K562 (cell line): ENCODE measurements at regions not wholly inside any gene's neighbourhood (a gene's known extent, or its start where the extent isn't known, plus 50 kb on each side); places are given as distances from the start of the nearest gene placed in this dataset.

Source experiments
- ATAC-seq: fragments of 200-7000 bp; cut with Tn5 transposase; 3 replicates; pipeline ENCODE4 v1.9.1; 2020; ENCODE audit warnings: moderate library complexity
- BruUV-seq: library from RNA; stranded (reverse); fragments of 400-500 nt; replicated peaks from 2 replicates; lab custom pipeline; 2021; lab: Mats Ljungman, UMichigan
- CTCF ChIA-PET: fragments of 300-600 bp; formaldehyde crosslinking; extraction: SDS; loops from one replicate; lab custom pipeline; 2021; ENCODE audit warnings: low intra/inter-chr PET ratio; lab: Yijun Ruan, JAX
- POLR2A ChIA-PET: fragments of 300-600, 350-650 bp; sonication (Branson Sonifier 250); formaldehyde crosslinking; extraction: SDS; loops from one replicate; lab custom pipeline; 2021; ENCODE audit warnings: antibody characterized with exemption, inconsistent platforms; lab: Yijun Ruan, JAX
- DNase-seq, 4 experiments: peaks; one replicate each; pipeline versions ENCODE4 v3.0.0 to v3.0.0-alpha.2; 2011 to 2018; ENCODE audit warnings: low spot score in 3 of 4, mixed read lengths in 3 of 4; ENCODE audit errors: extremely low read depth in 1 of 4
- FAIRE-seq: peaks from 2 replicates; lab custom pipeline; 2011; peaks lifted over from hg19 to GRCh38; lab: Jason Lieb, UNC
- H2AFZ ChIP-seq: 2 replicates; pipeline ENCODE4 v1.6.0; 2011; ENCODE audit warnings: low read depth, low read length, control low read depth, inconsistent platforms
- H3K27ac ChIP-seq: fragments of 200-600 bp; 3 replicates; pipeline ENCODE4 v1.8.0; 2011; ENCODE audit warnings: low read depth, mild to moderate bottlenecking, control low read depth, inconsistent platforms, low read length, moderate library complexity, mixed read lengths; ENCODE audit errors: extremely low read depth
- H3K27me3 ChIP-seq, 2 experiments: fragments of 300-600 bp in 1 of 2; 2 replicates in 1 of 2; 3 replicates in 1 of 2; pipeline versions ENCODE4 v1.6.0 to v1.8.0; 2011; ENCODE audit warnings: inconsistent platforms in 2 of 2, low read length in 2 of 2, mild to moderate bottlenecking in 1 of 2, mixed read lengths in 1 of 2, moderate library complexity in 1 of 2; ENCODE audit not compliant: control insufficient read depth in 2 of 2, insufficient read depth in 2 of 2
- H3K36me3 ChIP-seq: fragments of 300-600 bp; 3 replicates; pipeline ENCODE4 v1.8.0; 2011; ENCODE audit warnings: mild to moderate bottlenecking, low read length, inconsistent platforms; ENCODE audit not compliant: control insufficient read depth, insufficient read depth
- H3K4me1 ChIP-seq, 2 experiments: fragments of 200-600 bp in 1 of 2; replicated peaks in 1 of 2; 2 replicates in 1 of 2; 3 replicates in 1 of 2; pipeline versions ENCODE4 v1.5.1 to v1.8.0; 2011; ENCODE audit warnings: inconsistent platforms in 2 of 2, low read length in 2 of 2, mild to moderate bottlenecking in 1 of 2, mixed read lengths in 1 of 2, moderate library complexity in 1 of 2; ENCODE audit not compliant: control insufficient read depth in 2 of 2, insufficient read depth in 2 of 2
- H3K4me2 ChIP-seq: 2 replicates; pipeline ENCODE4 v1.6.1; 2011; ENCODE audit warnings: low read length, control low read depth, inconsistent platforms, mixed read lengths; ENCODE audit not compliant: insufficient read depth
- H3K4me3 ChIP-seq: fragments of 200-600 bp; sonication (generic), shearing (Covaris generic); 2 replicates; pipeline ENCODE4 v1.5.1; 2016; ENCODE audit warnings: control low read depth, inconsistent platforms
- H3K79me2 ChIP-seq: fragments of 200-600 bp; 3 replicates; pipeline ENCODE4 v1.8.0; 2011; ENCODE audit warnings: low read length, inconsistent platforms; ENCODE audit not compliant: control insufficient read depth, insufficient read depth
- H3K9ac ChIP-seq, 2 experiments: 2 replicates each; pipeline versions ENCODE4 v1.6.0 to v1.6.1; 2011; ENCODE audit warnings: low read depth in 2 of 2, low read length in 2 of 2, control low read depth in 1 of 2, inconsistent platforms in 1 of 2, mild to moderate bottlenecking in 1 of 2, mixed read lengths in 1 of 2; ENCODE audit not compliant: insufficient read depth in 1 of 2
- H3K9me1 ChIP-seq: one replicate; pipeline ENCODE4 v1.6.0; 2011; ENCODE audit warnings: inconsistent platforms, mild to moderate bottlenecking, low read length, moderate library complexity; ENCODE audit not compliant: control insufficient read depth, insufficient read depth
- H3K9me3 ChIP-seq: replicated peaks from 2 replicates; pipeline ENCODE4 v1.5.1; 2011; ENCODE audit warnings: low read depth, low read length, inconsistent platforms; ENCODE audit not compliant: control insufficient read depth, insufficient read depth
- H4K20me1 ChIP-seq: replicated peaks from 2 replicates; pipeline ENCODE4 v1.6.1; 2011; ENCODE audit warnings: low read length, inconsistent platforms, mixed read lengths; ENCODE audit not compliant: control insufficient read depth, insufficient read depth
- BRCA1 ChIP-seq, 2 experiments: fragments of 450-650 bp in 1 of 2; sonication (generic) in 1 of 2; formaldehyde crosslinking in 1 of 2; IDR thresholded peaks; 2 replicates each; pipeline versions ENCODE4 v1.5.0 to v1.6.1; 2017 to 2020; ENCODE audit warnings: mild to moderate bottlenecking in 1 of 2, missing genetic modification reagents in 1 of 2
- ELF1 ChIP-seq: fragments of 200-800 bp; sonication (Bioruptor generic); IDR thresholded peaks from 2 replicates; pipeline ENCODE4 v1.6.1; 2016; ENCODE audit warnings: missing genetic modification characterization, missing compliant biosample characterization
- ERF ChIP-seq: fragments of 450-650 bp; formaldehyde crosslinking; IDR thresholded peaks from 2 replicates; pipeline ENCODE4 v1.4.0; 2020; ENCODE audit warnings: mild to moderate bottlenecking, mixed read lengths
- FOXJ2 ChIP-seq: fragments of 200-800 bp; sonication (Bioruptor generic); IDR thresholded peaks from 2 replicates; pipeline ENCODE4 v1.6.1; 2016; ENCODE audit warnings: missing genetic modification characterization, missing compliant biosample characterization
- ILF3 ChIP-seq: fragments of 450-650 bp; IDR thresholded peaks from 2 replicates; pipeline ENCODE4 v1.6.1; 2018; ENCODE audit warnings: antibody characterized with exemption, mild to moderate bottlenecking, moderate library complexity, borderline replicate concordance
- KLF6 ChIP-seq: fragments of 250-450 bp; sonication (Bioruptor Pico); IDR thresholded peaks from 2 replicates; pipeline ENCODE4 v1.4.0; 2020; ENCODE audit warnings: mild to moderate bottlenecking, moderate library complexity, borderline replicate concordance
- NONO ChIP-seq, 2 experiments: fragments of 200-400 bp in 1 of 2; fragments of 450-650 bp in 1 of 2; formaldehyde crosslinking in 1 of 2; IDR thresholded peaks; 2 replicates each; pipeline ENCODE4 v1.6.1; 2017; ENCODE audit warnings: low read depth in 2 of 2, mild to moderate bottlenecking in 2 of 2, moderate library complexity in 2 of 2, low read length in 1 of 2
- WGBS: fragments of 100-300 bp; shearing (Covaris generic); methylation state at CpG from one replicate; pipeline ENCODE4 v1.1.6; 2016; ENCODE audit warnings: low coverage, mixed read lengths; ENCODE audit not compliant: insufficient coverage; ENCODE audit errors: missing lambda C conversion rate; 5-methylcytosine and 5-hydroxymethylcytosine counted together
- in situ Hi-C: fragments of 300-500 bp; cut with MboI; formaldehyde crosslinking; loops from 4 replicates; pipeline ENCODE4 v1.15.0; 2018; ENCODE audit warnings: inconsistent platforms, mixed read lengths
- intact Hi-C: fragments of 100-400 bp; cut with micrococcal nuclease; formaldehyde crosslinking; loops from 2 replicates; pipeline ENCODE4 v1.14.2; 2022
- TF ChIP-seq, protein P1 (sequence below): fragments of 450-650 bp; formaldehyde crosslinking; IDR thresholded peaks from 2 replicates; pipeline ENCODE4 v1.4.0; 2020; ENCODE audit warnings: mild to moderate bottlenecking, mixed read lengths
- TF ChIP-seq, protein P2 (sequence below): fragments of 450-650 bp; IDR thresholded peaks from 2 replicates; pipeline ENCODE4 v1.7.0; 2016; ENCODE audit warnings: borderline replicate concordance
- TF ChIP-seq, protein P3 (sequence below): fragments of 450-650 bp; IDR thresholded peaks from 2 replicates; pipeline ENCODE4 v1.6.1; 2017; ENCODE audit warnings: antibody characterized with exemption, mild to moderate bottlenecking
- TF ChIP-seq, protein P4 (sequence below): sonication (generic); formaldehyde crosslinking; IDR thresholded peaks from 2 replicates; pipeline ENCODE4 v1.5.0; 2020; ENCODE audit warnings: missing genetic modification reagents
- TF ChIP-seq, protein P5 (sequence below), 2 experiments: IDR thresholded peaks; 2 replicates each; pipeline ENCODE4 v1.6.1; 2011; ENCODE audit warnings: borderline replicate concordance in 1 of 2, control low read depth in 1 of 2, low read depth in 1 of 2, low read length in 1 of 2, mild to moderate bottlenecking in 1 of 2, mixed read lengths in 1 of 2, moderate library complexity in 1 of 2; ENCODE audit not compliant: insufficient read depth in 1 of 2, insufficient read length in 1 of 2, poor library complexity in 1 of 2, severe bottlenecking in 1 of 2; ENCODE audit errors: extremely low read depth in 1 of 2

DNA sequence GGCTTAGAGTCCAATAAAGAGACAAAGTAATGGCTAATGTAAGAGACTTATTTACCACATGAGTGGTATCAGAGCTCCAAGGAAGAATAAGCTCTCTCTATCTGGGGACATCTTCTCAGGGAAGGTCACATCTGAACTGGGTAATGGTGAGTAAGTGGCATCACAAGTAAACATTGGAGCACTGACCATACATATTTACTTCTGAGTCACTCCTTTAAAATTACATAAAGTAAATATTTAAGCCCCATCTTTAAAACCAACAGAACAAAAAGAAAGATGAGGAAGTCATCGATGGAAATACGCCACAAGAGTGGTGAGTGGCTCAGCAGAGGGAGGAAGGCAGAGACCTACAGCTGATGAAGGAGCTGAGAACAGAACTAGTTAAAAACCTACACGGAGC is 159.9 kb downstream of the DUSP6 start:
- WGBS, result 6% methylated on average over 3 of the region's 3 CpGs
- Histone ChIP-seq H4K20me1 (no peaks in the 10 kb centered on the region), H3K9ac (no peak overlapping the region), H2AFZ (no peak overlapping the region), H3K27ac (no peak overlapping the region), H3K9me3 (0 out of 2 replicates have a peak, but pooled peaks cover 2% of the 10 kb centered on the region), H3K79me2 (no peaks in the 10 kb centered on the region), H3K27me3 (no peaks in the 10 kb centered on the region), H3K9me1 (no peaks in the 10 kb centered on the region), H3K4me2 (no peak overlapping the region), H3K36me3 (no peaks in the 10 kb centered on the region), H3K4me1 (no peaks in the 10 kb centered on the region), H3K4me3 (no peak overlapping the region)
- FAIRE-seq, result no peak
- BruUV-seq, result no TSS peak
- ATAC-seq, result no peak
- no peak for DNase-seq
- intact Hi-C loops (no loop called here), in situ Hi-C loops (no loop called here)
- POLR2A ChIA-PET, result no interaction called here
- CTCF ChIA-PET, result no interaction called here
- no peak for TF ChIP-seq KLF6 (CRISPR knock-in tag)
- TF ChIP-seq, protein P1, sequence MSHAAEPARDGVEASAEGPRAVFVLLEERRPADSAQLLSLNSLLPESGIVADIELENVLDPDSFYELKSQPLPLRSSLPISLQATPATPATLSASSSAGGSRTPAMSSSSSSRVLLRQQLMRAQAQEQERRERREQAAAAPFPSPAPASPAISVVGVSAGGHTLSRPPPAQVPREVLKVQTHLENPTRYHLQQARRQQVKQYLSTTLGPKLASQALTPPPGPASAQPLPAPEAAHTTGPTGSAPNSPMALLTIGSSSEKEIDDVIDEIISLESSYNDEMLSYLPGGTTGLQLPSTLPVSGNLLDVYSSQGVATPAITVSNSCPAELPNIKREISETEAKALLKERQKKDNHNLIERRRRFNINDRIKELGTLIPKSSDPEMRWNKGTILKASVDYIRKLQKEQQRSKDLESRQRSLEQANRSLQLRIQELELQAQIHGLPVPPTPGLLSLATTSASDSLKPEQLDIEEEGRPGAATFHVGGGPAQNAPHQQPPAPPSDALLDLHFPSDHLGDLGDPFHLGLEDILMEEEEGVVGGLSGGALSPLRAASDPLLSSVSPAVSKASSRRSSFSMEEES (CRISPR knock-in tag), result no peak
- TF ChIP-seq NONO (IDR thresholded peaks at IDR 0.05; ENCODE audit: low read depth in 2 of 2, low read length in 1 of 2), result no peak
- no peak for TF ChIP-seq BRCA1 (IDR thresholded peaks at IDR 0.05)
- TF ChIP-seq BRCA1 (CRISPR knock-in tag; IDR thresholded peaks at IDR 0.05), result no peak
- TF ChIP-seq ILF3, result no peak
- no peak for TF ChIP-seq ELF1 (tag)
- no peak for TF ChIP-seq ERF (CRISPR knock-in tag)
- TF ChIP-seq, protein P2, sequence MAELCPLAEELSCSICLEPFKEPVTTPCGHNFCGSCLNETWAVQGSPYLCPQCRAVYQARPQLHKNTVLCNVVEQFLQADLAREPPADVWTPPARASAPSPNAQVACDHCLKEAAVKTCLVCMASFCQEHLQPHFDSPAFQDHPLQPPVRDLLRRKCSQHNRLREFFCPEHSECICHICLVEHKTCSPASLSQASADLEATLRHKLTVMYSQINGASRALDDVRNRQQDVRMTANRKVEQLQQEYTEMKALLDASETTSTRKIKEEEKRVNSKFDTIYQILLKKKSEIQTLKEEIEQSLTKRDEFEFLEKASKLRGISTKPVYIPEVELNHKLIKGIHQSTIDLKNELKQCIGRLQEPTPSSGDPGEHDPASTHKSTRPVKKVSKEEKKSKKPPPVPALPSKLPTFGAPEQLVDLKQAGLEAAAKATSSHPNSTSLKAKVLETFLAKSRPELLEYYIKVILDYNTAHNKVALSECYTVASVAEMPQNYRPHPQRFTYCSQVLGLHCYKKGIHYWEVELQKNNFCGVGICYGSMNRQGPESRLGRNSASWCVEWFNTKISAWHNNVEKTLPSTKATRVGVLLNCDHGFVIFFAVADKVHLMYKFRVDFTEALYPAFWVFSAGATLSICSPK, result no peak
- TF ChIP-seq, protein P3, sequence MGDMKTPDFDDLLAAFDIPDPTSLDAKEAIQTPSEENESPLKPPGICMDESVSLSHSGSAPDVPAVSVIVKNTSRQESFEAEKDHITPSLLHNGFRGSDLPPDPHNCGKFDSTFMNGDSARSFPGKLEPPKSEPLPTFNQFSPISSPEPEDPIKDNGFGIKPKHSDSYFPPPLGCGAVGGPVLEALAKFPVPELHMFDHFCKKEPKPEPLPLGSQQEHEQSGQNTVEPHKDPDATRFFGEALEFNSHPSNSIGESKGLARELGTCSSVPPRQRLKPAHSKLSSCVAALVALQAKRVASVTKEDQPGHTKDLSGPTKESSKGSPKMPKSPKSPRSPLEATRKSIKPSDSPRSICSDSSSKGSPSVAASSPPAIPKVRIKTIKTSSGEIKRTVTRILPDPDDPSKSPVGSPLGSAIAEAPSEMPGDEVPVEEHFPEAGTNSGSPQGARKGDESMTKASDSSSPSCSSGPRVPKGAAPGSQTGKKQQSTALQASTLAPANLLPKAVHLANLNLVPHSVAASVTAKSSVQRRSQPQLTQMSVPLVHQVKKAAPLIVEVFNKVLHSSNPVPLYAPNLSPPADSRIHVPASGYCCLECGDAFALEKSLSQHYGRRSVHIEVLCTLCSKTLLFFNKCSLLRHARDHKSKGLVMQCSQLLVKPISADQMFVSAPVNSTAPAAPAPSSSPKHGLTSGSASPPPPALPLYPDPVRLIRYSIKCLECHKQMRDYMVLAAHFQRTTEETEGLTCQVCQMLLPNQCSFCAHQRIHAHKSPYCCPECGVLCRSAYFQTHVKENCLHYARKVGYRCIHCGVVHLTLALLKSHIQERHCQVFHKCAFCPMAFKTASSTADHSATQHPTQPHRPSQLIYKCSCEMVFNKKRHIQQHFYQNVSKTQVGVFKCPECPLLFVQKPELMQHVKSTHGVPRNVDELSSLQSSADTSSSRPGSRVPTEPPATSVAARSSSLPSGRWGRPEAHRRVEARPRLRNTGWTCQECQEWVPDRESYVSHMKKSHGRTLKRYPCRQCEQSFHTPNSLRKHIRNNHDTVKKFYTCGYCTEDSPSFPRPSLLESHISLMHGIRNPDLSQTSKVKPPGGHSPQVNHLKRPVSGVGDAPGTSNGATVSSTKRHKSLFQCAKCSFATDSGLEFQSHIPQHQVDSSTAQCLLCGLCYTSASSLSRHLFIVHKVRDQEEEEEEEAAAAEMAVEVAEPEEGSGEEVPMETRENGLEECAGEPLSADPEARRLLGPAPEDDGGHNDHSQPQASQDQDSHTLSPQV, result no peak
- TF ChIP-seq FOXJ2, result no peak
- TF ChIP-seq, protein P4, sequence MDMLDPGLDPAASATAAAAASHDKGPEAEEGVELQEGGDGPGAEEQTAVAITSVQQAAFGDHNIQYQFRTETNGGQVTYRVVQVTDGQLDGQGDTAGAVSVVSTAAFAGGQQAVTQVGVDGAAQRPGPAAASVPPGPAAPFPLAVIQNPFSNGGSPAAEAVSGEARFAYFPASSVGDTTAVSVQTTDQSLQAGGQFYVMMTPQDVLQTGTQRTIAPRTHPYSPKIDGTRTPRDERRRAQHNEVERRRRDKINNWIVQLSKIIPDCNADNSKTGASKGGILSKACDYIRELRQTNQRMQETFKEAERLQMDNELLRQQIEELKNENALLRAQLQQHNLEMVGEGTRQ (CRISPR knock-in tag), result no peak
- TF ChIP-seq, protein P5, sequence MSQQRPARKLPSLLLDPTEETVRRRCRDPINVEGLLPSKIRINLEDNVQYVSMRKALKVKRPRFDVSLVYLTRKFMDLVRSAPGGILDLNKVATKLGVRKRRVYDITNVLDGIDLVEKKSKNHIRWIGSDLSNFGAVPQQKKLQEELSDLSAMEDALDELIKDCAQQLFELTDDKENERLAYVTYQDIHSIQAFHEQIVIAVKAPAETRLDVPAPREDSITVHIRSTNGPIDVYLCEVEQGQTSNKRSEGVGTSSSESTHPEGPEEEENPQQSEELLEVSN (IDR thresholded peaks at IDR 0.05; ENCODE audit: borderline replicate concordance in 1 of 2, extremely low read depth in 1 of 2, insufficient read depth in 1 of 2, insufficient read length in 1 of 2, low read depth in 1 of 2, low read length in 1 of 2, poor library complexity in 1 of 2, severe bottlenecking in 1 of 2), result no peak
